Effector memory CD8-positive, alpha-beta T cell (primary cell): ENCODE measurements at regions not wholly inside any gene's neighbourhood (a gene's known extent, or its start where the extent isn't known, plus 50 kb on each side); places are given as distances from the start of the nearest gene placed in this dataset.
"Not testable (repeated sequence)": the region's sequence is repeated elsewhere in the genome, so short reads cannot be mapped to it uniquely, and the experiment has no call there.

ENCODE experiments used
- ATAC-seq: fragments of 150-1000 bp; cut with Tn5 transposase; replicated peaks from 2 replicates; pipeline ENCODE4 v1.10.0; 2021; ENCODE audit warnings: mild to moderate bottlenecking, moderate library complexity
- DNase-seq, 3 experiments: peaks; one replicate each; pipeline ENCODE4 v3.0.0; 2021
- H3K27ac Mint-ChIP-seq, 2 donors: one replicate each; pipeline ENCODE4 v1.8.0; 2022; ENCODE audit warnings: mild to moderate bottlenecking in 2 of 2, mixed read lengths in 2 of 2, moderate library complexity in 2 of 2
- H3K27me3 Mint-ChIP-seq, 2 donors: one replicate each; pipeline ENCODE4 v1.8.0; 2022; ENCODE audit warnings: mixed read lengths in 2 of 2
- H3K36me3 Mint-ChIP-seq: one replicate; pipeline ENCODE4 v1.8.0; 2022; ENCODE audit warnings: mild to moderate bottlenecking, moderate library complexity, mixed read lengths; ENCODE audit not compliant: insufficient read depth
- H3K4me1 Mint-ChIP-seq, 2 donors: one replicate each; pipeline ENCODE4 v1.8.0; 2022; ENCODE audit warnings: low read depth in 2 of 2, mixed read lengths in 2 of 2
- H3K4me3 Mint-ChIP-seq, 2 donors: one replicate each; pipeline ENCODE4 v1.8.0; 2022; ENCODE audit warnings: mild to moderate bottlenecking in 2 of 2, mixed read lengths in 2 of 2, moderate library complexity in 2 of 2
- H3K9me3 Mint-ChIP-seq, 2 donors: one replicate each; pipeline ENCODE4 v1.8.0; 2022; ENCODE audit warnings: mixed read lengths in 2 of 2

DNA sequence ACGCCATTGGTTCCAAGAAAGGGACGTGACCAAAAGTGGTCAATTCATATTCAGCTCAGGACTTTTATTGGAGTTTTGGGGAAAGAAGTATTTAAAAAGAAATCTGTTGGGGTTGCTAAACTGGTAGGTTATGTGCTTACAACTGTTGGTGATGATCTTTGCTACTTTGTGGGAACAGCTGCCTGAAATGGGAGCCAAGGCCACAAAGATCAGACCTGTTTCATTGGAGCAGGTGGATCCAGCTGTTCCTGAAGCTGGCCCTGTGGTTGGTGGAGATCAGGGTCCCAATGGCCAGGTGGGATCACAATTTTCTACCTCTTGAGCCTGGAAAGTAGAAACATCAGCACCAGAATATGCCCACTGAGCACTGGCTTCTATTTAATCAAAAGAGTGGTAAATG lies 144.5 kb downstream of the PSAT1 start:
- ATAC-seq: no peak
- Mint-ChIP-seq H3K4me3 (no peak overlapping the region), H3K4me1 (peaks cover 0 to 4% of the 10 kb centered on the region in 2 donors)

DNA sequence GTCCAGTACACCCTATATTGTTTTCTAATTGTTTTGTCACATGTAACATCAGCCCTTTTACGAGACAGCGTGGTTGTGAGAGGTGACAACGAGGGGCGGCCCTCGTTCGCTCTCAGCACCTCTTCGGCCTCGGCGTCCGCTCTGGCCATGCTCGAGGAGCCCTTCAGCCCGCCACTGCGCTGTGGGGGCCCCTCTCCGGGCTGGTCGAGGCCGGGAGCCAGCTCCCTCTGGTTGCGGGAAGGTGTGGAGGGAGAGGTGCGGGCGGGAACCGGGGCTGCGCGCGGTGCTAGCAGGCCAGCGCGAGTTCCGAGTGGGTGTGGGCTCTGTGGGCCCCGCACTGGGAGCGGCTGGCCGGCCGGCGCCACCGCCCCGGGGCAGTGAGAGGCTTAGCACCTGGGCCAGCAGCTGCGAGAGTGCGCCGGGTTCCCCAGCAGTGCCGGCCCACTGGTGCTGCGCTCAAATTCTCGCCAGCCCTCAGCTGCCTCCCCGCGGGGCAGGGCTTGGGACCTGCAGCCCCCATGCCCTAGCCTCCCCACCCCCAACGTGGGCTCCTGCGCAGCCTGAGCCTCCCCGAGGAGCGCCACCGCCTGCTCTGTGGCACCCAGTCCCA lies 145.0 kb downstream of the PSAT1 start:
- no peak for DNase-seq
- H3K9me3 Mint-ChIP-seq: no peaks in the 10 kb centered on the region
- H3K4me1 Mint-ChIP-seq: peaks cover 0 to 4% of the 10 kb centered on the region in 2 donors
- H3K27ac Mint-ChIP-seq: no peak overlapping the region
- ATAC-seq: no peak
- H3K36me3 Mint-ChIP-seq: no peaks in the 10 kb centered on the region
- H3K4me3 Mint-ChIP-seq: no peak overlapping the region
- H3K27me3 Mint-ChIP-seq: peaks cover 13 to 42% of the 10 kb centered on the region in 2 donors

More for the DNA sequence above, 144.5 kb downstream of the PSAT1 start:
- Mint-ChIP-seq H3K36me3 (no peaks in the 10 kb centered on the region), H3K9me3 (no peaks in the 10 kb centered on the region), H3K27me3 (peaks cover 14 to 42% of the 10 kb centered on the region in 2 donors), H3K27ac (no peak overlapping the region)
- DNase-seq: no peak

DNA sequence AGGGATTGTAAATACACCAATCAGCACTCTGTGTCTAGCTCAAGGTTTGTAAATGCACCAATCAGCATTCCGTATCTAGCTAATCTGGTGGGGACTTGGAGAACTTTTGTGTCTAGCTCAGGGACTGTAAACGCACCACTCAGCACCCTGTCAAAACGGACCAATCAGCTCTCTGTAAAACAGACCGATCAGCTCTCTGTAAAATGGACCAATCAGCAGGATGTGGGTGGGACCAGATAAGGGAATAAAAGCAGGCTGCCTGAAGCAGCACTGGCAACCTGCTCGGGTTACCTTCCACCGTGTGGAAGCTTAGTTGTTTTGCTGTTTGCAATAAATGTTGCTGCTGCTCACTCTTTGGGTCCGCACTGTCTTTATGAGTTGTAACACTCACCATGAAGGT lies 145.7 kb downstream of the PSAT1 start:
- not testable (repeated sequence) for DNase-seq, H3K27ac Mint-ChIP-seq, H3K4me1 Mint-ChIP-seq, H3K9me3 Mint-ChIP-seq, H3K4me3 Mint-ChIP-seq, ATAC-seq, H3K36me3 Mint-ChIP-seq
- H3K27me3 Mint-ChIP-seq: peaks cover 9 to 42% of the 10 kb centered on the region in 2 donors

DNA sequence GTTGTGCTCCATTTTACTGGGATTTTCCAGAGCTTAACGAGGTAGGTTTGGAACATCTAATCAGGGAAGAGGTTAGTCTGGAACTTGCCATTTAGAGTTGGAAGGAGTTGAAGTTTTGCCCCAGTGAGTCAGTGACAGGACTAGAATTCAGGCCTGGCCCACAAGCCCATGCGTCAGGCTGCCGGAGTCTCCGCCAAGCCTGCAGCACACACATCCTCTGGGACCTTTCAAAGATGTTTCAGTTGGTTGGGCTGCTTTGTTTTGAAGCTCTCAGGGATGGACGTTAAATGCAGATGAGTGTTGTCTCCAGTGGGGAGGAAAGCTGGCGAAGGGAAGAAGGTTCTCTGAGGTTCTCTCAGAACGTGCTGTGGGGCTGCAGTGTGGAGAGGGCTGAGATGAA lies 147.0 kb downstream of the PSAT1 start:
- DNase-seq (no peak), ATAC-seq (no peak)
- H3K9me3 Mint-ChIP-seq: no peaks in the 10 kb centered on the region
- no peaks in the 10 kb centered on the region for H3K36me3 Mint-ChIP-seq
- no peak overlapping the region for H3K27ac Mint-ChIP-seq
- H3K27me3 Mint-ChIP-seq: peaks cover 2 to 35% of the 10 kb centered on the region in 2 donors
- peaks cover 0 to 4% of the 10 kb centered on the region in 2 donors for H3K4me1 Mint-ChIP-seq
- H3K4me3 Mint-ChIP-seq: no peak overlapping the region

DNA sequence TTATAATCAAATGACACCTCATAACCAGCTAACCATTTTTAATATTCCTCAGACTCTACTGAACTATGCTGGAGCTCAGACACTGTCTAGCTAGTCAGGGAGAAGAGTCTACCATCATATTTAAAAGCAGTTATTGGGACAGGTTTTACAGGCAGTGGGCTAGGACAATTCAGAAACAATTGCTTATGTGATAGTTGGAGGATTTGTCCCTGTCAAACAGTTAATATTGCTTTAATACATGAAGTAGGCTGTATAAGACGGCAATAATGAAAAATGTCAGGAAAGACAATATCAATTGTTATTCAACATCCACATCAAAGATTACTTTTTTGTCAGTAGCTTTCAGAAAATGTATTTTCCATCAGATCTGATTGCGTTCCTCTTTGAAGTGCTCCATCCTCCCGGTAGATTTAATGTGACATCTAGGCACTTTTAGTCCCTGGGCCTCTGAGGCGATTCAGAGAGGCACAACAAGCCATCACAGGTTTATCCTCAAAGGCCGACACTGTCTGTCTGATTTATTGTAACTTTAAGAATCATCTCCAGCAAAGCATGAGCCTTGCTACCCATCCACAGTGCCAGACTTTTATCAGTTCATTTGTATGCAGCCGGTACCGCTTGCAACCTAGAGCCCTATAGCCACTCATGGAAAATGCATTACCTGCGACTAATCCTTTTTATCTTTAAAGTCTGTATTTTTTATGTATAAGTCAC lies 152.2 kb downstream of the PSAT1 start:
- H3K27ac Mint-ChIP-seq: no peak overlapping the region
- H3K27me3 Mint-ChIP-seq: peaks cover 12 to 48% of the 10 kb centered on the region in 2 donors
- no peaks in the 10 kb centered on the region for H3K4me1 Mint-ChIP-seq
- no peaks in the 10 kb centered on the region for H3K36me3 Mint-ChIP-seq
- no peak overlapping the region for H3K4me3 Mint-ChIP-seq
- ATAC-seq (no peak), DNase-seq (no peak)
- no peaks in the 10 kb centered on the region for H3K9me3 Mint-ChIP-seq

DNA sequence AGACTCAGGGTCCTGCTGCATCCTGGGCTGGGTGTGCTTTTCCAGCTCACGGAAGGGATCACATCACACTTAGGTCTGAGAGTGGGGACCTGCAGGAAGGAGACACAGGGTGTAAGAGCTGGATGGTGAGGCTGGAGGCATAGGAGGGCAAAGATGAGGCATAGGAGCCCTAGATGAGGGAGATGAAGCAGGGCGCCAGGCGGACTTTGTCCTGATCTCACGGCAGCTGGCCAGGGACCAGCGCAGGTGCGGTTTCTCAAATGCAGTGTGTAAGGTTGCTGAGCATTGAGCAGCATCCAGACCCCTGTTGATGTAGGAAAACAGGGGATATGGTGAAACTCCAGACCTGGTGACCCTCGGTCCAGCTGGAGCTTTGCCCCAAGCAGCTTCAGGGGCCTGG lies 156.5 kb downstream of the PSAT1 start:
- Mint-ChIP-seq H3K9me3 (no peaks in the 10 kb centered on the region), H3K27me3 (peaks cover 20 to 35% of the 10 kb centered on the region in 2 donors), H3K4me1 (no peaks in the 10 kb centered on the region), H3K27ac (no peak overlapping the region), H3K4me3 (no peak overlapping the region), H3K36me3 (no peaks in the 10 kb centered on the region)
- no peak for DNase-seq
- ATAC-seq: no peak

DNA sequence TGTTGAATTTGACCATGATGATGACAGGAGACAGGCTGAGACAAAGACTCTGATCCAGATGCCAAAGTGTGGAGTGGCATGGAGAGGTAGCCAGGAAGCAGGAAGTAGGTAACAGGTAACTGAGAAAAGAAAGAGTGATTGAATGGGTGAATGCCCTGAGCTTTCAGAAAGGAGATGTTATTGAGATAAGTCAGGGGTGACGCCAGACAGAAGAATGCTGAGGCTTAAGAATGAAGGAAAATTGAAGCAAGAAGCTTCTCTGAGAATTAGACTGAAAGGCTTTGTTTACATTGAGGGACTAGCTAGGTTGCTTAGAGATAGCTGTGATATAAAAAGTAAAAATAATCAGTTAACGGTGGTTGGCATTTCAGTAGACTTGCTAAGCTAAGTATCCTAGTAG lies 165.7 kb downstream of the PSAT1 start:
- H3K9me3 Mint-ChIP-seq: no peaks in the 10 kb centered on the region
- H3K4me3 Mint-ChIP-seq: no peak overlapping the region
- DNase-seq (no peak), ATAC-seq (no peak)
- no peak overlapping the region for H3K27ac Mint-ChIP-seq
- H3K36me3 Mint-ChIP-seq: no peaks in the 10 kb centered on the region
- H3K27me3 Mint-ChIP-seq: no peaks in the 10 kb centered on the region
- no peaks in the 10 kb centered on the region for H3K4me1 Mint-ChIP-seq

DNA sequence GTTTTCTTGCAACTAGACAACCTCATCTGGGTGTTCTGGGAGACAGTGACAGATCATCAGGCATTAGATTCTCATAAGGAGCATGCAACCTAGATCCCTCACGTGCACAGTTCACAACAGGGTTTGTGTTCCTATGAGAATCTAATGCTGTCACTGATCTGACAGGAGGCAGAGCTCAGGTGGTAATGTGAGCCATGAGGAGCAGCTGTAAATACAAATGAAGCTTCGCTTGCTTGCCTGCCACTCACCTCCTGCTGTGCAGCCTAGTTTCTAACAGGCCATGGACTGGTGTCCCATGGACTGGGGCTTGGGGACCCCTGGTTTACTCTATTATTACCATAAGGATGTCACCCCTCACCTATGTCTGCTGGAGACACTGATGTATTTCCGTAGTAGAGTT lies 166.8 kb downstream of the PSAT1 start:
- Mint-ChIP-seq H3K9me3 (no peaks in the 10 kb centered on the region), H3K27ac (no peak overlapping the region), H3K36me3 (no peaks in the 10 kb centered on the region), H3K4me3 (no peak overlapping the region), H3K27me3 (no peaks in the 10 kb centered on the region), H3K4me1 (no peaks in the 10 kb centered on the region)
- DNase-seq (no peak), ATAC-seq (no peak)

DNA sequence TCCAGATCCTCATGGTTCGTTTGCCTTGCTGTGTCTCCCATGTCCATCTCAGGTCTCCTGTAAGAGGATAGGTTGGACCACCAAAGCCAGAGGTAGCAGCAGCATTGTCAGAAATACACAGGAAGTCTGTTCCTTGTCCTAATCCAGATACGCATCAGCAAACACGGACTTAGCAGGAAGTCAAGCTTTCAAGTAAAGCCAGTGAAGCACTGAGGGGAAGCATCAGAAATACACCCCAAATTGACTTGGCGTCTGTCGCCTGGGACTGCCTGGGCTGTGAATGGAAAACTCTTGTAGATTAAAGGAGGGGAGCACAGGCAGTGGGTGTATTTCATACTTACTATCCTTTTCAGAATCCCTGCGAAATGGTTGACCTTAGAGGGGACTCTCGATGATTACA lies 171.3 kb downstream of the PSAT1 start:
- H3K4me3 Mint-ChIP-seq: no peak overlapping the region
- ATAC-seq (no peak), DNase-seq (no peak)
- no peaks in the 10 kb centered on the region for H3K4me1 Mint-ChIP-seq
- H3K27ac Mint-ChIP-seq: no peak overlapping the region
- peaks cover 0 to 6% of the 10 kb centered on the region in 2 donors for H3K27me3 Mint-ChIP-seq
- no peaks in the 10 kb centered on the region for H3K9me3 Mint-ChIP-seq
- no peaks in the 10 kb centered on the region for H3K36me3 Mint-ChIP-seq

DNA sequence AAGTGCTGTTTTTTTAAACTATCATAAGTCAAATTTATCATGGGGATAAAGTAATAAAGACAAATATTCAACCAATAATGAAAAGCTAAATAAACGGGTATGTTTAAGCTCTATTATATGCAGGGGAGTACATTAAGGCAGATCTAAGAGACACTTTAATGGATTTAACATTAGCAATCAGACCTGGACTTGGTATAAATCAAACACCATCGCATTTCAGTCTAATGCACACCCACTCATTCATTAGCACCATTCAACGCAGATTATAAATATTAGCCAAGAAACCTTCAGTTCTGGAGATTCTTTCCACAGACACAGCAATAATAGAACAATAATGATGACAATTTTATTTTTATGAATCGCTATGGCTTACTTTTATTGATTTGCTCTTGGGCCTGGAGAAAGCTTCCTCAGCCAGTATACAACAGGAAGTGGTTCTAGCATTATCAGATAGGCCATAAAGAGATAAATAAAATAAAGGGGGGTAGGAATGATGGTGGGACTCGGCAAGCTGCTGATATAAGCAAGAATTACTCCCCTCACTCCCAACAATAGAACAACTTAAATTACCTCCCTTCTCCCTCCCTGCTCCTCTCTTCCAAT lies 172.2 kb downstream of the PSAT1 start:
- H3K4me1 Mint-ChIP-seq: no peaks in the 10 kb centered on the region
- no peaks in the 10 kb centered on the region for H3K9me3 Mint-ChIP-seq
- ATAC-seq (no peak), DNase-seq (no peak)
- H3K36me3 Mint-ChIP-seq: no peaks in the 10 kb centered on the region
- H3K27me3 Mint-ChIP-seq: peaks cover 0 to 6% of the 10 kb centered on the region in 2 donors
- no peak overlapping the region for H3K27ac Mint-ChIP-seq
- H3K4me3 Mint-ChIP-seq: no peak overlapping the region

DNA sequence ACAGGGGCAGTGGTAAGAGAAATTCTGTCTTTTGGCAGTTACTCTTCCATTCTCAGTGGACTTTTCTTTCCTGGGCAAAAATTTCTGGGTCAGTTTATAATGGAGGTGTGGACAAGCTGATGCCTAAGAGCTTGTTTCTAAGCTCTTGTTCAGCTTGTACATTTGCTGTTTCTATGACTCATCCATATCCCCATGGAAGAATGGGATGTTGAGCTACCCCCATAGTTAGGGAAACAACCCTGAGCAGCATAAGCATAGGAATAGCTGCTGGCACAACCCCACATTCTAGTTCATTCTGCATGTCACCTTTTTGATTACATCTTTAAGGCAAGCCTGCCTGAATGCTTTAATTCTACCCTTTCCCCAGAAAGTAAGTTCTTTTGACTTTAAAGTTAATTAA lies 173.3 kb downstream of the PSAT1 start:
- ATAC-seq (no peak), DNase-seq (no peak)
- no peak overlapping the region for H3K27ac Mint-ChIP-seq
- H3K36me3 Mint-ChIP-seq: no peaks in the 10 kb centered on the region
- no peak overlapping the region for H3K4me3 Mint-ChIP-seq
- no peaks in the 10 kb centered on the region for H3K9me3 Mint-ChIP-seq
- no peaks in the 10 kb centered on the region for H3K4me1 Mint-ChIP-seq
- peaks cover 0 to 6% of the 10 kb centered on the region in 2 donors for H3K27me3 Mint-ChIP-seq

DNA sequence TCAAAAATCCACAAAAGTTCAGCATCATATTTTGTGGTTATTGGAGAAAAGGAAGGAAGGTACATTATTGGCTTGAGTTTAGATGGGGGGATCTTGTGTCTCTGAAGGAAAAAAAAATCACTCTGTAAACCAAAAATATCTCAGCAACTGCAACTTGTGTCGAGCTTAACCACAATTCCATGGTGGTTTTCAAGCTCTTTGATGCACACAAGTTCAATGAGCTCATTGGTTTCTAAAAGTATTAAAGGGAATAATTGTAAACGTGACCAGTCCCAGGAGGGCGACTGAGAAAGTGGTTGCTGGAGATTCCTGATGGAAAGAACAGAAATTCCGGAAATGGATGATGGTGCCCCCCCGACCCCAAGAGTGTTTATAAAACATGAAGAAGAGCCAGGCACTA lies 173.8 kb downstream of the PSAT1 start:
- H3K27me3 Mint-ChIP-seq: peaks cover 0 to 6% of the 10 kb centered on the region in 2 donors
- ATAC-seq (no peak), DNase-seq (no peak)
- no peak overlapping the region for H3K27ac Mint-ChIP-seq
- H3K36me3 Mint-ChIP-seq: no peaks in the 10 kb centered on the region
- no peak overlapping the region for H3K4me3 Mint-ChIP-seq
- no peaks in the 10 kb centered on the region for H3K4me1 Mint-ChIP-seq
- H3K9me3 Mint-ChIP-seq: no peaks in the 10 kb centered on the region

DNA sequence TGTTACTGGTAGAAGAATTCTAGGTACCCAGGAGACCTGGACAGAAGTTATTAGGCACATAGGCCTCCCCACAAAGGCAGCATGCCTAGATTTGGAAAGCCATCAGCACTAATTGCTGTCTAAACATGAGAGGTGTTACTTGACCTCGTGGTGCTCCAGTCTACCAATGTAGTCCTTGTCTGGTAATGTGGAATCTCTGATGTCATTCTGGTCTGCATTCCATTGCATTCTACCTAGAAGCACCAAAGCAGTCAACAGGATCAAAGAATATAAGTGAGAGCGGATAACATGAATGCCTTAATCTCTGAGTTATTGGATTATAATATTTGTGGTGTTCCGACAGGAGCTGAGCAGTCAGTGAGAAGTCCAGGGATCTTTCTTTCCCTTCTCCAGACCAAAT lies 175.2 kb downstream of the PSAT1 start:
- H3K4me3 Mint-ChIP-seq: no peak overlapping the region
- DNase-seq: no peak
- no peaks in the 10 kb centered on the region for H3K36me3 Mint-ChIP-seq
- ATAC-seq: no peak
- no peak overlapping the region for H3K27ac Mint-ChIP-seq
- H3K4me1 Mint-ChIP-seq: no peaks in the 10 kb centered on the region
- H3K27me3 Mint-ChIP-seq: peaks cover 0 to 6% of the 10 kb centered on the region in 2 donors
- no peaks in the 10 kb centered on the region for H3K9me3 Mint-ChIP-seq

DNA sequence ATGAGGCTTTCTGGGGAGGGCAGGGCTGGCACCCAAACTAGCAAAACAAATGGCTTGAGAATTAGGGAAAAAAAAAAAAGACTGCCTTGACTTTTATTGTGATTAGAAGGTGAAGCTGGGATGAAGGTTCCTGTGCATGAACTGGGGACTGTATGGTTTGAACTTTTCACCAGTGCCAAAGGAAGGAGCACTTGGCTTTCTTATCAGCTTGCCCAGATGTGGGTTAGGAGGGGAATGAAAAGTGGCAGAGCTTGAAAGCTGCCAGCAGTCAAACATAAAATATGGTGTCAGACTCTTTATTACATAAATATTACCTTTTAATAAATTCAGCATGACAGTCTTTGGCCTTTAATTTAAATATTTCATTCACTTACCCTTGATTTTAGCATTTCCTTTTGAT lies 182.5 kb downstream of the PSAT1 start:
- Mint-ChIP-seq H3K27me3 (no peaks in the 10 kb centered on the region), H3K9me3 (peaks cover 0 to 8% of the 10 kb centered on the region in 2 donors), H3K4me1 (no peaks in the 10 kb centered on the region), H3K4me3 (no peak overlapping the region), H3K27ac (no peak overlapping the region), H3K36me3 (no peaks in the 10 kb centered on the region)
- ATAC-seq (no peak), DNase-seq (no peak)
